ENCODE measurements at regions not wholly inside any gene's neighbourhood (a gene's known extent, or its start where the extent isn't known, plus 50 kb on each side); places are given as distances from the start of the nearest gene placed in this dataset.
A peak's percentile ranks its signal among the peaks of the same experiment; 100 is the strongest.
"Not testable (repeated sequence)": the region's sequence is repeated elsewhere in the genome, so short reads cannot be mapped to it uniquely, and the experiment has no call there.

DNA sequence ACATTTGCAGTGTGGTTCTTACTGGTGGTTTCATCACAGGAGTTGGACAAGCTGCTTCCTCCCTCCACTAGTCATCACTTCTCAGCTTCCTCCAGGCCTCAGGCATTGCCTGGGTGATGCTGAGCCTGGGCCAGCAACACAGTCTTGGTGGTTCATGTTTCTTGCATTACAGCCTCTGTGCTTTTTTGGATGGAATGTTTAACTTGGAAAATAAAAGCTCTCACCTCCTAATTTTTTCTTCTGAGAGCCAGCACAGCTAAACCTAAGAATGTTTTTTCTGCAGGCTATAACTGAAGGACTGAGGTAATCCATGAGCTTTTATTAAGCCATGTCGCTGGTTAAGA lies 66.1 kb upstream of the RHOU start:
- Mint-ChIP-seq H3K9me3 (no peaks in the 10 kb centered on the region), H3K4me3 (no peak overlapping the region), H3K4me1 (ENCODE audit: low read depth) (no peaks in the 10 kb centered on the region), H3K27ac (no peak overlapping the region), H3K36me3 (ENCODE audit: low read depth) (no peaks in the 10 kb centered on the region), H3K27me3 (no peaks in the 10 kb centered on the region)
- POLR2A ChIA-PET = no interaction called here
- H3K36me3 ChIP-seq (ENCODE audit: insufficient read depth, low read length) = no peaks in the 10 kb centered on the region
- intact Hi-C loops (cut with DNase I, micrococcal nuclease) = loop anchor here (10.0 kb wide), 3 partner anchors 816 to 1646 kb away; no protein-coding TSS in a partner anchor
- ATAC-seq (ENCODE audit: poor library complexity) = no peak
- H3K27ac ChIP-seq (ENCODE audit: low read depth in 1 of 2, low read length in 2 of 2) = no peak overlapping the region
- DNase-seq = no peak
- CTCF ChIA-PET = interaction anchor here (1.1 kb wide), 1 partner anchor 558 kb away, joined by 6 read pairs; no protein-coding TSS in a partner anchor
- H3K9me3 ChIP-seq (ENCODE audit: control insufficient read depth in 1 of 2, insufficient read depth in 1 of 2, low read length in 2 of 2) = no peaks in the 10 kb centered on the region
- peaks cover 5% of the 10 kb centered on the region for H3K4me1 ChIP-seq (ENCODE audit: insufficient read depth, low read length)
- H3K4me3 ChIP-seq (ENCODE audit: low read length) = no peak overlapping the region
- H3K27me3 ChIP-seq (ENCODE audit: control insufficient read depth in 1 of 2, insufficient read depth in 2 of 2, low read length in 2 of 2) = no peaks in the 10 kb centered on the region
- TF ChIP-seq, protein P1, sequence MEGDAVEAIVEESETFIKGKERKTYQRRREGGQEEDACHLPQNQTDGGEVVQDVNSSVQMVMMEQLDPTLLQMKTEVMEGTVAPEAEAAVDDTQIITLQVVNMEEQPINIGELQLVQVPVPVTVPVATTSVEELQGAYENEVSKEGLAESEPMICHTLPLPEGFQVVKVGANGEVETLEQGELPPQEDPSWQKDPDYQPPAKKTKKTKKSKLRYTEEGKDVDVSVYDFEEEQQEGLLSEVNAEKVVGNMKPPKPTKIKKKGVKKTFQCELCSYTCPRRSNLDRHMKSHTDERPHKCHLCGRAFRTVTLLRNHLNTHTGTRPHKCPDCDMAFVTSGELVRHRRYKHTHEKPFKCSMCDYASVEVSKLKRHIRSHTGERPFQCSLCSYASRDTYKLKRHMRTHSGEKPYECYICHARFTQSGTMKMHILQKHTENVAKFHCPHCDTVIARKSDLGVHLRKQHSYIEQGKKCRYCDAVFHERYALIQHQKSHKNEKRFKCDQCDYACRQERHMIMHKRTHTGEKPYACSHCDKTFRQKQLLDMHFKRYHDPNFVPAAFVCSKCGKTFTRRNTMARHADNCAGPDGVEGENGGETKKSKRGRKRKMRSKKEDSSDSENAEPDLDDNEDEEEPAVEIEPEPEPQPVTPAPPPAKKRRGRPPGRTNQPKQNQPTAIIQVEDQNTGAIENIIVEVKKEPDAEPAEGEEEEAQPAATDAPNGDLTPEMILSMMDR (IDR thresholded peaks at IDR 0.05) = no peak

DNA sequence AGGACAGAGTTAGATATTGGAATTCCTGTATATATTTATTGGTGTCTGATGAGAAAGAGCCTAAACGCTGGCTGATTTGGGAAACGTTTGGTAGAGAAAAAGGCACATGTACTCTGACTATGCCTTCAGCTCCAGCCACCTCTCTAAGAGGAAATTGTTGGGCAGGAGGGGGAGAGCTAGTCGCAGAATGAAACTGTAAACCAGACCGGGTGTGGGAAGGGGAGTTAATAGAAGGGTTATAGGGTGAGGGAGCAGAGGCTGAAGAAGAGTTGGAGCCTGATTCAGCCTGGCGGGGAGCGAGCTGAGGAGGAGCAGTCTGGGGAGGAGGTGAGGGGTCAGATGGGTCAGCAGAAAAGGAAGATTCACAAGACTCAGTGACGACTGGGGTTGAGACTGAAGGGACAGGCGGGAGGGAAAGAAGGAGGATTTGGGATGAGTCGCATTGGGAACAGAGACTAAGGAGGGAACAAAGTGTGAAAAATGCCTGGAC lies 54.2 kb upstream of the RHOU start:
- H3K4me1 ChIP-seq (ENCODE audit: insufficient read depth, low read length); H3K27ac ChIP-seq (ENCODE audit: low read depth in 1 of 2, low read length in 2 of 2); H3K9me3 Mint-ChIP-seq; H3K4me3 ChIP-seq (ENCODE audit: low read length); ATAC-seq (ENCODE audit: poor library complexity); CTCF ChIA-PET; H3K27ac Mint-ChIP-seq; POLR2A ChIA-PET; intact Hi-C loops (cut with DNase I, micrococcal nuclease); H3K4me1 Mint-ChIP-seq (ENCODE audit: low read depth); H3K36me3 Mint-ChIP-seq (ENCODE audit: low read depth); H3K4me3 Mint-ChIP-seq; H3K27me3 ChIP-seq (ENCODE audit: control insufficient read depth in 1 of 2, insufficient read depth in 2 of 2, low read length in 2 of 2); H3K9me3 ChIP-seq (ENCODE audit: control insufficient read depth in 1 of 2, insufficient read depth in 1 of 2, low read length in 2 of 2); H3K36me3 ChIP-seq (ENCODE audit: insufficient read depth, low read length): not testable (repeated sequence)
- peak in 1 of 14 experiments; percentile 6 for DNase-seq
- H3K27me3 Mint-ChIP-seq = peaks cover 26% of the 10 kb centered on the region

DNA sequence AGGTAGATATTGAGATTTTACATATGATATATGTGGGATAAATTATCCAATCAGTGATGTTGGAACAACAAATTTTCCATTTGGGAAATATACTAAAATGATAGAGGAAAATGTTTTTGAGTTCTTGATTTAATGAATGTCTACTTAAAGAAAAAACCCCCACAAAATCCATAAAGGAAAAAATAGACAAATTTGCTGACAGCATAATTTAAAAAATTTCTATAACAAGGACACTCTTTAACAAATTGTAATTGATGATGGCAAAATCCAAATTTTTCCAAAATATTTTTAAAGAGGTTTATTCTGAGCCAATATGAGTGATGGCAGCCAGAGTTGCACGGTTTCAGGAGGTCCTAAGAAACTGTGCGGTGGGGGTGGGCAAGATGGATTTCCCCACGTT lies 51.9 kb upstream of the RHOU start:
- intact Hi-C loops (cut with DNase I, micrococcal nuclease) = no loop called here
- H3K27ac Mint-ChIP-seq = no peak overlapping the region
- no peaks in the 10 kb centered on the region for H3K9me3 ChIP-seq (ENCODE audit: control insufficient read depth in 1 of 2, insufficient read depth in 1 of 2, low read length in 2 of 2)
- ChIA-PET CTCF (no interaction called here), POLR2A (no interaction called here)
- no peaks in the 10 kb centered on the region for H3K36me3 Mint-ChIP-seq (ENCODE audit: low read depth)
- H3K4me1 Mint-ChIP-seq (ENCODE audit: low read depth) = no peaks in the 10 kb centered on the region
- peaks cover 4 to 5% of the 10 kb centered on the region in 2 experiments for H3K27me3 ChIP-seq (ENCODE audit: control insufficient read depth in 1 of 2, insufficient read depth in 2 of 2, low read length in 2 of 2)
- no peaks in the 10 kb centered on the region for H3K9me3 Mint-ChIP-seq
- H3K27me3 Mint-ChIP-seq = peaks cover 26% of the 10 kb centered on the region
- no peaks in the 10 kb centered on the region for H3K36me3 ChIP-seq (ENCODE audit: insufficient read depth, low read length)
- H3K4me3 ChIP-seq (ENCODE audit: low read length) = no peak overlapping the region
- no peak for ATAC-seq (ENCODE audit: poor library complexity)
- no peak overlapping the region for H3K27ac ChIP-seq (ENCODE audit: low read depth in 1 of 2, low read length in 2 of 2)
- no peak overlapping the region for H3K4me3 Mint-ChIP-seq
- TF ChIP-seq, protein P1 (IDR thresholded peaks at IDR 0.05) = no peak
- no peaks in the 10 kb centered on the region for H3K4me1 ChIP-seq (ENCODE audit: insufficient read depth, low read length)
- no peak for DNase-seq

DNA sequence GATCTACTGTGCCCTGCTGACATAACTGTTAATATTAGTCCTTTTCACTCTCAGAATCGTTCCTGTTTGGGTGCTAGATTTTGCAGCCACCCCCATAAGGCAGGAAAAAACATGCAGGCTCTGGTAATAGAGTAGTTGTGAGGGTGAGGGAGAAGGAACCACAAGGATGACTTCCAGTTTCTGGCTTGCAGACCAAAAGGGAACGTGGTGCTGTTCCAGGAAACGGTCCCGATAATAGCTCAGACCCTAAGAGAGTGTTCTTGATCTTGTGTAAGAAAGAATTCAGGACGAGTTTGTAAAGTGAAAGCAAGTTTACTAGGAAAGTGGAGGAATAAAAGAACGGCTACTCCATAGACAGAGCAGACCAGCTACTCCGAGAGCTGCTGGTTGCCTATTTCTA lies 50.7 kb upstream of the RHOU start:
- Mint-ChIP-seq H3K27me3 (peaks cover 22% of the 10 kb centered on the region), H3K9me3 (no peaks in the 10 kb centered on the region), H3K36me3 (ENCODE audit: low read depth) (no peaks in the 10 kb centered on the region), H3K27ac (no peak overlapping the region), H3K4me3 (no peak overlapping the region), H3K4me1 (ENCODE audit: low read depth) (no peaks in the 10 kb centered on the region)
- no peaks in the 10 kb centered on the region for H3K9me3 ChIP-seq (ENCODE audit: control insufficient read depth in 1 of 2, insufficient read depth in 1 of 2, low read length in 2 of 2)
- no peak overlapping the region for H3K27ac ChIP-seq (ENCODE audit: low read depth in 1 of 2, low read length in 2 of 2)
- DNase-seq (no peak), ATAC-seq (ENCODE audit: poor library complexity) (no peak)
- H3K27me3 ChIP-seq (ENCODE audit: control insufficient read depth in 1 of 2, insufficient read depth in 2 of 2, low read length in 2 of 2) = peaks cover 4 to 5% of the 10 kb centered on the region in 2 experiments
- TF ChIP-seq, protein P1 (IDR thresholded peaks at IDR 0.05) = no peak
- H3K4me3 ChIP-seq (ENCODE audit: low read length) = no peak overlapping the region
- CTCF ChIA-PET = no interaction called here
- intact Hi-C loops (cut with DNase I, micrococcal nuclease) = no loop called here
- POLR2A ChIA-PET = no interaction called here
- H3K36me3 ChIP-seq (ENCODE audit: insufficient read depth, low read length) = no peaks in the 10 kb centered on the region
- no peaks in the 10 kb centered on the region for H3K4me1 ChIP-seq (ENCODE audit: insufficient read depth, low read length)

All from CD4-positive, alpha-beta T cell (primary cell).